HEK293T (cell line): ENCODE measurements at regions not wholly inside any gene's neighbourhood (a gene's known extent, or its start where the extent isn't known, plus 50 kb on each side); places are given as distances from the start of the nearest gene placed in this dataset.

Source experiments
- CTCF ChIA-PET: fragments of 350-600 bp; formaldehyde crosslinking; extraction: SDS; loops from one replicate; lab custom pipeline; 2021; ENCODE audit warnings: antibody characterized with exemption, inconsistent platforms; lab: Yijun Ruan, JAX
- POLR2A ChIA-PET: fragments of 350-600 bp; formaldehyde crosslinking; extraction: SDS; loops from one replicate; lab custom pipeline; 2020; ENCODE audit warnings: antibody characterized with exemption, inconsistent platforms; lab: Yijun Ruan, JAX
- DNase-seq: peaks from one replicate; pipeline ENCODE4 v3.0.0; 2012; ENCODE audit warnings: mixed read lengths; ENCODE audit errors: extremely low spot score
- ARNT ChIP-seq: fragments of 450-650 bp; IDR thresholded peaks from 2 replicates; pipeline ENCODE4 v1.6.1; 2017; ENCODE audit warnings: mild to moderate bottlenecking
- BHLHE40 ChIP-seq: fragments of 450-650 bp; IDR thresholded peaks from 2 replicates; pipeline ENCODE4 v1.6.1; 2016; ENCODE audit warnings: mild to moderate bottlenecking, moderate library complexity, borderline replicate concordance
- CTBP1 ChIP-seq: fragments of 450-650 bp; IDR thresholded peaks from 2 replicates; pipeline ENCODE4 v1.6.1; 2016; ENCODE audit warnings: borderline replicate concordance
- ELF4 ChIP-seq: fragments of 450-650 bp; IDR thresholded peaks from 2 replicates; pipeline ENCODE4 v1.6.1; 2017; ENCODE audit warnings: antibody characterized with exemption
- FOXA1 ChIP-seq: fragments of 450-650 bp; IDR thresholded peaks from 2 replicates; pipeline ENCODE4 v1.6.1; 2016; ENCODE audit warnings: mild to moderate bottlenecking
- FOXK2 ChIP-seq: fragments of 450-650 bp; IDR thresholded peaks from 2 replicates; pipeline ENCODE4 v1.6.1; 2016; ENCODE audit warnings: mild to moderate bottlenecking
- FOXM1 ChIP-seq: fragments of 450-650 bp; IDR thresholded peaks from 2 replicates; pipeline ENCODE4 v1.6.1; 2017; ENCODE audit warnings: mild to moderate bottlenecking, borderline replicate concordance
- HDGF ChIP-seq: fragments of 450-650 bp; IDR thresholded peaks from 2 replicates; pipeline ENCODE4 v1.6.1; 2017; ENCODE audit warnings: antibody characterized with exemption, borderline replicate concordance
- L3MBTL2 ChIP-seq: fragments of 450-650 bp; conservative IDR thresholded peaks from 2 replicates; pipeline ENCODE4 v1.6.1; 2016; ENCODE audit warnings: mild to moderate bottlenecking
- LEF1 ChIP-seq: fragments of 450-650 bp; IDR thresholded peaks from 2 replicates; pipeline ENCODE4 v1.6.1; 2017; ENCODE audit warnings: mild to moderate bottlenecking, borderline replicate concordance
- NFRKB ChIP-seq: fragments of 450-650 bp; IDR thresholded peaks from 2 replicates; pipeline ENCODE4 v1.6.1; 2016; ENCODE audit warnings: mild to moderate bottlenecking, moderate library complexity
- PKNOX1 ChIP-seq: fragments of 450-650 bp; IDR thresholded peaks from 2 replicates; pipeline ENCODE4 v1.6.1; 2016
- SP1 ChIP-seq: fragments of 450-650 bp; IDR thresholded peaks from 2 replicates; pipeline ENCODE4 v1.6.1; 2017
- SUZ12 ChIP-seq: fragments of 450-650 bp; IDR thresholded peaks from 2 replicates; pipeline ENCODE4 v1.6.1; 2016; ENCODE audit warnings: mild to moderate bottlenecking
- TARDBP ChIP-seq: fragments of 450-650 bp; IDR thresholded peaks from 2 replicates; pipeline ENCODE4 v1.6.1; 2016
- ZNF384 ChIP-seq: fragments of 450-650 bp; IDR thresholded peaks from 2 replicates; pipeline ENCODE4 v1.6.1; 2016

DNA sequence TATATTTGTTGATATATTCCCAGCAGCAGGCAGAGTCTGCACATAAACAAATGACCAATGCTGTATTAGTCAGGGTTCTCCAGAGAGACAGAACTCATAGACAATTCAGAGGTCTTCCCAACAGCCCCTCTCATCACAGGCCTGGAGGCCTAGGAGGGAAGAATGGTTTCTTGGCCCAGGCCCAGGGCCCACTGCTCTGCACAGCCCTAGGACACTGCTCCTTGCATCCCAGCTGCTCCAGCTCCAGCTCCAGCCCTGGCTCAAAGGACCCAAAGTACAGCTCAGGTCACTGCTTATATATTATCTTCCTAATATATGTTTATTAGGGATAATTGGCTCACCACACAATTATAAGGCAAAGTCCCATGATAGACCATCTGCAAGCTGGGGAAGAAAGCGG, 749.9 kb downstream of the KCNJ2 start:
- CTCF ChIA-PET = no interaction called here
- no peak for DNase-seq
- POLR2A ChIA-PET = no interaction called here
- TF ChIP-seq HDGF = no peak
- no peak for TF ChIP-seq ARNT
- TF ChIP-seq FOXK2 = no peak
- TF ChIP-seq ELF4 = no peak
- no peak for TF ChIP-seq TARDBP
- no peak for TF ChIP-seq SP1
- TF ChIP-seq FOXM1 = no peak
- no peak for TF ChIP-seq SUZ12
- TF ChIP-seq BHLHE40 = no peak
- TF ChIP-seq FOXA1 = no peak
- no peak for TF ChIP-seq ZNF384
- TF ChIP-seq L3MBTL2 = no peak
- no peak for TF ChIP-seq LEF1
- TF ChIP-seq CTBP1 = no peak
- no peak for TF ChIP-seq PKNOX1
- no peak for TF ChIP-seq NFRKB

DNA sequence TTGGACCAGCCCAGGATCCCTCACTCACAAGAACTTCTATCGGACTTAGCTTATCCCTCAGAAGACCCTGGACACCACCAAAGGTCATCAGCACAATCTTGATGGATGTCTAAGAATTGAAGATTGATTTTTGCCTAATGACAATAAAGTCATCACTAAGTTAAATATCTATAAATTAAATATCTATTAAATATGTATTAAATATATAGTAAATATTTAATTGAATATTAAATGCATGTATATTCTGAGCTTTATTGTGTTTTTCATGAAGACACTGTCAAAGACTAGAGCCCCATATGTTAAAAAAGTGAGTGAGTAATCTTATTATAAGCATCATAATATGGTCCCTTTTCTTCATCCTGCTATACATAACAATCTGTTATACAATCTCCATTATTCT, 751.1 kb downstream of the KCNJ2 start:
- DNase-seq = no peak
- CTCF ChIA-PET = no interaction called here
- TF ChIP-seq ARNT (no peak), L3MBTL2 (no peak), HDGF (no peak), FOXM1 (no peak), FOXA1 (no peak), PKNOX1 (no peak), BHLHE40 (no peak), TARDBP (no peak), ZNF384 (no peak), ELF4 (no peak), SP1 (no peak), FOXK2 (no peak), CTBP1 (no peak), LEF1 (no peak), NFRKB (no peak)
- POLR2A ChIA-PET = no interaction called here

- no peak for TF ChIP-seq HDGF
- TF ChIP-seq CTBP1 = no peak
- TF ChIP-seq PKNOX1 = no peak
- no peak for TF ChIP-seq FOXA1
- no peak for TF ChIP-seq SP1
- TF ChIP-seq TARDBP = no peak
- no peak for TF ChIP-seq ELF4
- TF ChIP-seq LEF1 = no peak
- no peak for TF ChIP-seq NFRKB
- no peak for TF ChIP-seq BHLHE40
- no peak for TF ChIP-seq ZNF384
- no peak for TF ChIP-seq SUZ12
- TF ChIP-seq FOXM1 = no peak
- TF ChIP-seq FOXK2 = no peak
- TF ChIP-seq L3MBTL2 = no peak
- TF ChIP-seq ARNT = no peak
- no peak for DNase-seq
- CTCF ChIA-PET = no interaction called here
- POLR2A ChIA-PET = no interaction called here
These were observed 752.9 kb downstream of the KCNJ2 start for GRCh38 chr17:70922268-70922667.

DNA sequence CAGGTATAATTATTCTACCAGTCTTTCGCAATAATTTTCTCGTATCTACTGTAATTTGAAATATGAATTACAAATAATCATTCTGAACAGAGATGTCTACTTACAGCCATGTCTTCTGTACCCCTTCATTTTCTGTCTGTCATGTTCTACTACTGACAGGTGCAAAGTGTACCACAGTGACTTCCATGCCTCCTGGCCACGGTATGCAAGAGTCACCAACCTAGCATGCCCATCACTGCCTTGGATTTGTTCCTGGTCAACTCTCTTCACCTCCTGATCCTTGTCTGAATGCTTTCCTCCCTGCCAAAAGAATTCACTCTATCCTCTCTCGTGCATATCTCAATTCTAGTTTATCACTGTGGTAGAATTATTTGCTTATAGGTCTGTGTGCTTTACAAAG, 755.4 kb downstream of the KCNJ2 start:
- ChIA-PET CTCF (no interaction called here), POLR2A (no interaction called here)

DNA sequence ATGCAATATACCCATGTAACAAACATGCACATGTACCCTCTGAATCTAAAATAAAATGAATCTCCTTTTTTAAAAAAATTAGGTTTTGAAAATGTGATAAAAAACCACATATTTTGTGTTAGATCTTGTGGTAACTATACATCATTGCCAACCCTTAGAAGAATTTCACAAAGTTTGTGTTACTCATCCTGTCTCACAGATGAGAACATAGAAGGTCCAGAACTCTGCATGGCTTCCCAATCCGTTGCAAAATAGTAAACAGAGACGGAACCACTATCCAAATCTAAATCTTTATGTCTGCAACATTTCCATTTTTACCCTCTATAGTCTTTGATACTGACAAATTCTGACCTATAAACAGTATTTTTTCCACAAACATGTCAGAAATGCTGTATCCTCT, 759.9 kb downstream of the KCNJ2 start:
- ChIA-PET POLR2A (no interaction called here), CTCF (no interaction called here)
- no peak for TF ChIP-seq FOXM1
- TF ChIP-seq FOXK2 = no peak
- no peak for TF ChIP-seq ELF4
- TF ChIP-seq LEF1 = no peak
- TF ChIP-seq NFRKB = no peak
- TF ChIP-seq TARDBP = no peak
- no peak for TF ChIP-seq HDGF
- no peak for DNase-seq

More for the DNA sequence above, 755.4 kb downstream of the KCNJ2 start:
- no peak for DNase-seq
- TF ChIP-seq NFRKB (no peak), FOXA1 (no peak), LEF1 (no peak), HDGF (no peak), SUZ12 (no peak), SP1 (no peak), FOXK2 (no peak), PKNOX1 (no peak), BHLHE40 (no peak), ZNF384 (no peak), ARNT (no peak)

- TF ChIP-seq ELF4 (no peak), FOXM1 (no peak), ARNT (no peak), PKNOX1 (no peak), TARDBP (no peak), CTBP1 (no peak), SUZ12 (no peak), SP1 (no peak), LEF1 (no peak), ZNF384 (no peak), NFRKB (no peak), L3MBTL2 (no peak), BHLHE40 (no peak), FOXA1 (no peak)
- ChIA-PET CTCF (no interaction called here), POLR2A (no interaction called here)
- DNase-seq = no peak
These were observed 764.9 kb downstream of the KCNJ2 start for GRCh38 chr17:70934231-70934630.
